HFF-Myc (cell line): ENCODE measurements at regions not wholly inside any gene's neighbourhood (a gene's known extent, or its start where the extent isn't known, plus 50 kb on each side); places are given as distances from the start of the nearest gene placed in this dataset.

ENCODE experiments used
- DNase-seq: peaks from one replicate; pipeline ENCODE4 v3.0.0-alpha.2; 2011; ENCODE audit warnings: low read depth; ENCODE audit errors: extremely low read depth
- H3K4me3 ChIP-seq: replicated peaks from 2 replicates; pipeline ENCODE4 v1.5.1; 2011; ENCODE audit warnings: low read depth, mild to moderate bottlenecking, control low read depth, low read length
- TF ChIP-seq, protein P1 (sequence below): IDR thresholded peaks from 2 replicates; pipeline ENCODE4 v1.5.1; 2012; ENCODE audit warnings: mild to moderate bottlenecking, low read depth, low read length, control low read depth; ENCODE audit errors: missing control alignments

DNA sequence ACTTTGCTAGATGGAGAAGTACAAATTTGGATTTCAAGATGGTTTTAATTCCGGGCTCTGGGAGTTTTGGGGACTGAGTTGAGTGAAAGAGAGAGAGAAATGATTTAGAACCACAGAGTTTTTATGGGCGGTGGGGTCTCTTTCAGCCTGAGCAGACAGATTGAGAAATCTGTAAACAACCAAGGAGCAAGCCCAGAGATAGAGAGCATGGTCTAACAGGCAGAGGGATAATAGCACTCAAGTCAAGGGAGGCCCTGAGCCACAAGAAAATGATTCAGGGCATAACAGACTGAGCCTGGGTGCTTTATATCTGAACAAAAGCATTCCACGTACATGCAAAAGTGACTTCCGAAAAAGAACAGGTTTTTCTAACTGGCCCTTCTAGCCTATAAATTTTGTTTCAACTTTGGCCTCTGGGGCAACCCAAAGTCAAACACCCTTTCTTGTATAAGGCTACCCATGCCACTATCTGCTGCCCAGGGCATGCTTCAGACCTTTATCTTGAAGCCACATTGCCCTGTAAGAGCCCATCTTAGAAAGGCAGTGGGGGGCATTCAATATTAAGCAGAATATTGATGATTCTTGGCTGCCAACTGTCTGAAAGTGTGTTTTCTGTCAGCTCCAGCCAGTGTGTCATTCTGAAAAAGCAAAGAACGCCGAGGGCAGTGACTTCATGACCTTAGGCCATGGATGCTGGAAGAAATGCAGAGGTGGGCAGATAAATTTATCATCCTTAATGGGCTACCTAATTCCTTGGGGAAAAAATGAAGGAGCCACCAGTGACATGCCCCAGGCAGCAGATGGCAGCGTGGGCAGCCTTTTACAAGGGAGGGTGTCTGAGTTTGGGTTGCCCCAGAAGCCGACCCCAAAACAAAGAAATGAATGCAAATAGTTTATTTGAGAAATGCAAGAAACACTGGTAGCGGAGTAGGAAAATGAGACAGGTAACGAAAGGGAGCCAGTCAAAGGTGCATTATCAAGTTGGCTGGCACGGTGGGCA lies 637.6 kb downstream of the MID1IP1 start:
- TF ChIP-seq, protein P1, sequence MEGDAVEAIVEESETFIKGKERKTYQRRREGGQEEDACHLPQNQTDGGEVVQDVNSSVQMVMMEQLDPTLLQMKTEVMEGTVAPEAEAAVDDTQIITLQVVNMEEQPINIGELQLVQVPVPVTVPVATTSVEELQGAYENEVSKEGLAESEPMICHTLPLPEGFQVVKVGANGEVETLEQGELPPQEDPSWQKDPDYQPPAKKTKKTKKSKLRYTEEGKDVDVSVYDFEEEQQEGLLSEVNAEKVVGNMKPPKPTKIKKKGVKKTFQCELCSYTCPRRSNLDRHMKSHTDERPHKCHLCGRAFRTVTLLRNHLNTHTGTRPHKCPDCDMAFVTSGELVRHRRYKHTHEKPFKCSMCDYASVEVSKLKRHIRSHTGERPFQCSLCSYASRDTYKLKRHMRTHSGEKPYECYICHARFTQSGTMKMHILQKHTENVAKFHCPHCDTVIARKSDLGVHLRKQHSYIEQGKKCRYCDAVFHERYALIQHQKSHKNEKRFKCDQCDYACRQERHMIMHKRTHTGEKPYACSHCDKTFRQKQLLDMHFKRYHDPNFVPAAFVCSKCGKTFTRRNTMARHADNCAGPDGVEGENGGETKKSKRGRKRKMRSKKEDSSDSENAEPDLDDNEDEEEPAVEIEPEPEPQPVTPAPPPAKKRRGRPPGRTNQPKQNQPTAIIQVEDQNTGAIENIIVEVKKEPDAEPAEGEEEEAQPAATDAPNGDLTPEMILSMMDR, result peak; percentile 25
- DNase-seq, result no peak
- no peak overlapping the region for H3K4me3 ChIP-seq

DNA sequence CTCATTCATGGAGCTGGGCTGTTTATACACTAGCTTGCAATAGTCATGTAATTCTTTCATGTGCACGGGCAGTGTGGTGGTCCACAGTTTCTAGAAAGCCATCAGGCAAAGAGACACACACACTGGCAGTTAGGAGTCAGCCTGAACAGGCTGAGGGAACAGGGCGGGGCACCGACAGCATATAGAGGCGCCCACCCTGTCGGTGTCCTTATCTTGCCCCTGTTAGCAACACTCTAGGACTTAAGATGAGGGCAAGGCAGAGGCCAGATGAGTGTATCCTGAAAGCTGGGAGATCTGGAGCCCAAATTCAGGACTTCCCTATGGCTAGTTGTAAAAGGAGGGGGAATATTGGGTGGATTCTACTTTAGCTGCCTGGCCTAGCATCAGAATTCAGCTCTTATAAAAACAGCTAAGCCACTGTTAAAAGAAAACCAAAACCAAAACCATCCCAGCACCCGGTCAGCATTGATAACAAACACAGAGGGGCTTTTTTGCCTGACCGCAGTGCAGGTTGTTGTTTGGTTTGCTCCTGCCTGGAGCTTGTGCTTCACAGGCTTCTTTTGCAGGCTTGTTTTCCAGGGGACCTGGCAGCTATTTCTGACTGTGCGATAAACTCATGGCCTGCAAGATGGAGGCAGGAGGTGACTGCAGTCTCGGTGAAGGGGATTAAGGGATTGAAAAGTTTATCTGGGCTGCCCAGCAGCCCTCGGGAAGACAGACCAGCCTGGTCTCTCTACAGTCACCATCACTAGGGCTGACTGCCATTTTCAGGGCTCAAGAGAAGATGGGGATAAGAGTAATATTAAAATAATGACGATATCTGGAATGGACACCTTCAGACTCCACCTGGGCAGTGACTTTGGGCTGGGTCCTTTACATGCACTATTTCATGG lies 638.9 kb downstream of the MID1IP1 start:
- no peak overlapping the region for H3K4me3 ChIP-seq
- no peak for DNase-seq
- TF ChIP-seq, protein P1, result no peak

DNA sequence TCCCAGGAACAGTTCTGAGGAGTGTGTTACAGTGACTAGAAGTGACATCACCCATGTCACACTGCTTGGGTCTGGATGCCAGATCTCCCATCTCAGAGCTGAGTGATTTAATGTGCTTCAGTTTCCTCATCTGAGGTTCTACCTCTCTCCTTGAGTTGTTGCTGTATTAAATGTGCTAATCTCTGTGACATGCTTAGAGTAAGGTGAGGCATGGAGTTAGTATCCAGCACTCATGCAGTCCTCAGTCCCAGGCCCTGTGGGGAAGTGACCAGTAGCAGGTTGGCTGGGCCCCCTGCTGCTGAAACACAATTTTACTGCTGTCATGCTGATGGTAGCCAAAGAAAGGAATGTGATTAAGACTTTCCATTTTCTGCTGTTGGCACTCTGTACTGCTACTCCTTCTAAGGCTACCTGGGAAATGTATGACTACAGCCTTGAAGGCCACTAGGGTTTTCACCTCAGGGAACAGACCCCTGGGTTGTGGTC lies 639.6 kb downstream of the MID1IP1 start:
- TF ChIP-seq, protein P1, result no peak
- H3K4me3 ChIP-seq, result no peak overlapping the region
- no peak for DNase-seq

DNA sequence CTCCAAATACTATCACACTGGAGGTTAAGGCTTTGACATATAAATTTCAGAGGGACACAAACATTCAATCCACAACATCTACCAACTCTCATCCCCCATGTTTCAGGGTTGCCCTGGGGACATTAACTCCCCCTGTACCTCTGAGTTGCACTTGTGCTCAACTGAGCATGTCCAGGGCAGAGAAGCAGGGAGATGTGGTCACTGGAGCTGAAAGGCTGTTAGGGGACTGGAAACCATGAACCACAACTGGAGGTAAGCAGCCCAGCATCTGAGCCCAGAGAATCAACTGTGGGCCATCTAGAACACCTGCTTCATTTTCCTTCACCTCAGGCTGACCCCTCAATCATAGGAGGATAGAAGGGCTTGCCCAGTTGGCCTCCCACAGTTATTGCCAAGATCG lies 641.1 kb downstream of the MID1IP1 start:
- no peak overlapping the region for H3K4me3 ChIP-seq
- no peak for DNase-seq
- TF ChIP-seq, protein P1, result no peak

DNA sequence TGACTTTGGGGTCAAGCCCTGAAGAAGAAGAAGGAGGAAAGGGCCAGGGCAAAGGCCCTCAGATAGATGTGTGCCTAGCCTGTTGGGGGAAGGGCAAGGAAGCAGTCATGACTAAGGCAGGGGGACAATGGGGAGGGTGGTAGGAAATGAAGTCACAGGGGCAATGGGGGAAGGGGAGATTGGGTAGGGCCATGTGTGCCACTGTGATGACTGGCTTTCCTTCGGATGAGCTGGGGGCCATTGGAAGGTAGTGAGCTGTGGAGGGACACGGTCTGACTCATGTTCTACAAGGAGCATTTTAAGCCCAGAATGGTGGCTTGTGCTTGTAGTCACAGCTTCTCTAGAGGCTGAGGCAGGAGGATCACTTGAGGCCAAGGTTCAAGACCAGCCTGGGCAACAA lies 642.0 kb downstream of the MID1IP1 start:
- DNase-seq, result no peak
- TF ChIP-seq, protein P1, result no peak
- no peak overlapping the region for H3K4me3 ChIP-seq

DNA sequence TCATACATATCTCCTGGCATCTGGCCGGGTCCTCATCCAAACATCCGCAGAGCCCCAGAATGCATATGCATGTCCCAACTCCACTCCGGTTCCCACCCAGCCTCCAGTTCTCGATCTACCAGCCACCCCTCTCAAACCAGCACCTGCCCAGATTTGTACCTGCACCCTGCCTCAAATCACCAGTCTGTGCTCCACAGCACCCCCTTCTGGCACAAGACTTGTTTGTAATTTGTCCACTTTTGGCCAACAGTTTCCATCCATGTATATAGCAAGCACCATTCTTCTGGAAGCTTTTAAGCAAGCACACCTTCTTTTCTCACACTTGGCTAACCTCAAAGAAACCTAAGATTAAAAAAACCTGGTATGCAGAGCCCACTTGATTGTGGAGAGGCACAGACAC lies 644.1 kb downstream of the MID1IP1 start:
- TF ChIP-seq, protein P1, result peak; percentile 11
- no peak for DNase-seq

More for the DNA sequence above, 644.1 kb downstream of the MID1IP1 start:
- no peak overlapping the region for H3K4me3 ChIP-seq
